ENCODE measurements at regions not wholly inside any gene's neighbourhood (a gene's known extent, or its start where the extent isn't known, plus 50 kb on each side); places are given as distances from the start of the nearest gene placed in this dataset.
A peak's percentile ranks its signal among the peaks of the same experiment; 100 is the strongest.

DNA sequence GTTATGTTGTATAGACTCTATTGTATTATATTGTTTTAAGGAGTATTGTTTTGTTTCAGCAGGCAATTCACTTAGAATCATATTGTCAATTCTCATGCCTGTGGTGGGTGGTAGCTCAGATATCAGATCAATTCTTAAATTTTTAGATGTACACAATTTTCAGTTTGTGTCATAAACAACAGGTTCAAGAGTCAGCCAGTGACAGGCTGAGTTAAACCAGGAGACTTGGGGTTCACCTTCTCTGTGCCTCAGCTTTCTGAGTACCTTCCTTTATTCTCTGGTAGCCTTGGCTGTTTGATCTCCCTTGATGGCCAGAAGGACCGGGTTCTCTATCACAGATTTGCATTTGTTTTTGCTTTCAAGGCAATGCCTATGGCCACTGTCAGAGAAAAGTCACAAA lies 199.9 kb upstream of the KCNMB2 start:
- H3K27ac ChIP-seq = no peak overlapping the region
- no peaks in the 10 kb centered on the region for H3K4me1 ChIP-seq
- no peaks in the 10 kb centered on the region for H3K36me3 ChIP-seq
- intact Hi-C loops (cut with DNase I) = no loop called here
- H3K27me3 ChIP-seq = no peaks in the 10 kb centered on the region
- DNase-seq = no peak
- WGBS, 2 donors = 69 to 72% methylated on average over 1 of the region's 1 CpG
- no peak for TF ChIP-seq POLR2A (IDR thresholded peaks at IDR 0.05)
- TF ChIP-seq, protein P1, sequence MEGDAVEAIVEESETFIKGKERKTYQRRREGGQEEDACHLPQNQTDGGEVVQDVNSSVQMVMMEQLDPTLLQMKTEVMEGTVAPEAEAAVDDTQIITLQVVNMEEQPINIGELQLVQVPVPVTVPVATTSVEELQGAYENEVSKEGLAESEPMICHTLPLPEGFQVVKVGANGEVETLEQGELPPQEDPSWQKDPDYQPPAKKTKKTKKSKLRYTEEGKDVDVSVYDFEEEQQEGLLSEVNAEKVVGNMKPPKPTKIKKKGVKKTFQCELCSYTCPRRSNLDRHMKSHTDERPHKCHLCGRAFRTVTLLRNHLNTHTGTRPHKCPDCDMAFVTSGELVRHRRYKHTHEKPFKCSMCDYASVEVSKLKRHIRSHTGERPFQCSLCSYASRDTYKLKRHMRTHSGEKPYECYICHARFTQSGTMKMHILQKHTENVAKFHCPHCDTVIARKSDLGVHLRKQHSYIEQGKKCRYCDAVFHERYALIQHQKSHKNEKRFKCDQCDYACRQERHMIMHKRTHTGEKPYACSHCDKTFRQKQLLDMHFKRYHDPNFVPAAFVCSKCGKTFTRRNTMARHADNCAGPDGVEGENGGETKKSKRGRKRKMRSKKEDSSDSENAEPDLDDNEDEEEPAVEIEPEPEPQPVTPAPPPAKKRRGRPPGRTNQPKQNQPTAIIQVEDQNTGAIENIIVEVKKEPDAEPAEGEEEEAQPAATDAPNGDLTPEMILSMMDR (IDR thresholded peaks at IDR 0.05) = no peak
- no peak overlapping the region for H3K4me3 ChIP-seq
- no peaks in the 10 kb centered on the region for H3K9me3 ChIP-seq

DNA sequence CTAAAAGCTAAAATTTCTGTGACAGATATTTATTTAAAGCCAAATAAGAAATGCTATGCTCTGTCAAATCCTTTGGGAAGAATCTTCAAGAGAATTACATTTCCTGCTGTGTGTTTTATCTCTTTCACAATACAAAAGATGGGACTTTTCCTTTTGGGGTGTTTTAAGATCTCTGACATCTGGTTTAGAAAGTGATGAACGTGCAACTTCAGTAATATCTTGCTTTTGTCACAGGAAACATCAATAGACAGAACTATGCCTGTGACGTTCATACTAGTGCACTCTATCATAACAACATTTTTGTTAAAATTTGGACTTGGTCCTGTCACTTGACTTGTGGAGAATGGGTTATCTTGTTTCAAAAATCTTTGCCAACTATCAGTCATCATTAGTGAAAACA lies 195.7 kb upstream of the KCNMB2 start:
- no peaks in the 10 kb centered on the region for H3K27me3 ChIP-seq
- intact Hi-C loops (cut with DNase I) = no loop called here
- no peaks in the 10 kb centered on the region for H3K9me3 ChIP-seq
- H3K36me3 ChIP-seq = no peaks in the 10 kb centered on the region
- H3K4me3 ChIP-seq = no peak overlapping the region
- TF ChIP-seq, protein P1 (IDR thresholded peaks at IDR 0.05) = no peak
- TF ChIP-seq POLR2A (IDR thresholded peaks at IDR 0.05) = no peak
- H3K27ac ChIP-seq = no peak overlapping the region
- peaks cover 0 to 27% (median 3%) of the 10 kb centered on the region in 3 donors for H3K4me1 ChIP-seq
- WGBS, 2 donors = 61 to 66% methylated on average over 2 of the region's 2 CpGs
- no peak for DNase-seq

DNA sequence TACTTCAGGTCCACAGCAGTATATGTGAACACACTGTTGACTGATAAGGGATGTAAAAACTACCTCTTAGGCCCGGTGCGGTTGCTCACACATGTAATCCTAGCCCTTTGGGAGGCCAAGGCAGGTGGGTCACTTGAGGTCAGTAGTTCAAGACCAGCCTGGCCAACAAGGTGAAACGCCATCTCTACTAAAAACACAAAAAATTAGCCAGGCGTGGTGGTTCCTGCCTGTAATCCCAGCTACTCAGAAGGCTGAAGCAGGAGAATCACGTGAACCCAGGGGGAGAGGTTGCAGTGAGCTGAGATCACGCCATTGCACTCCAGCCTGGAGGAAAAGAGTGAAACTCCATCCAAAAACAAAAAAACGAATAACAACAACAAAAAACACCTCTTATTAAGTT lies 194.6 kb upstream of the KCNMB2 start:
- H3K4me1 ChIP-seq = peaks cover 0 to 27% (median 3%) of the 10 kb centered on the region in 3 donors
- TF ChIP-seq, protein P1 (IDR thresholded peaks at IDR 0.05) = no peak
- no peak for TF ChIP-seq POLR2A (IDR thresholded peaks at IDR 0.05)
- no peaks in the 10 kb centered on the region for H3K36me3 ChIP-seq
- H3K27ac ChIP-seq = no peak overlapping the region
- H3K9me3 ChIP-seq = no peaks in the 10 kb centered on the region
- intact Hi-C loops (cut with DNase I) = no loop called here
- H3K27me3 ChIP-seq = no peaks in the 10 kb centered on the region
- H3K4me3 ChIP-seq = no peak overlapping the region
- 84 to 89% methylated on average over 6 to 7 of the region's 7 CpGs for WGBS, 2 donors
- DNase-seq = no peak

DNA sequence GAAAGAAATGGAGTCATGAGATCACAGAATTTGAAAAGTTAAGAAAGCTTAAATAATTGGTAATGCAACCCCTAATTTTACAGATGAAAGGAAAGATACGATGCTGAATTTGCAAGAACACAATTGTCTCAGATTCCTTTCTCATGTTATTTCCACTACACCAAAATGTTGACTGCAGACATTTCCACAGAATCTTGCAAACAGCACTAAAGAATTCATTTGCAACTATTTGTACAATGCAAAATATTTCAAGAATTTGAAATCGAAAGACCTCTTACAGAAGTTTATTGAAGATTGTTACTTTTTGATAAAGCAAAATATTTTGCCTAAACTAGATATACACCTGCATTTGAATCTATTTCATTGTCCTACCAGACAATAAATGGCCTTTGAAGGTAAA lies 194.1 kb upstream of the KCNMB2 start:
- WGBS, 2 donors = 76 to 83% methylated on average over 2 of the region's 2 CpGs
- no peaks in the 10 kb centered on the region for H3K9me3 ChIP-seq
- H3K4me1 ChIP-seq = peaks cover 0 to 27% (median 3%) of the 10 kb centered on the region in 3 donors
- H3K36me3 ChIP-seq = no peaks in the 10 kb centered on the region
- H3K27me3 ChIP-seq = no peaks in the 10 kb centered on the region
- DNase-seq = no peak
- TF ChIP-seq, protein P1 (IDR thresholded peaks at IDR 0.05) = no peak
- no peak for TF ChIP-seq POLR2A (IDR thresholded peaks at IDR 0.05)
- no peak overlapping the region for H3K27ac ChIP-seq
- H3K4me3 ChIP-seq = no peak overlapping the region
- intact Hi-C loops (cut with DNase I) = no loop called here

DNA sequence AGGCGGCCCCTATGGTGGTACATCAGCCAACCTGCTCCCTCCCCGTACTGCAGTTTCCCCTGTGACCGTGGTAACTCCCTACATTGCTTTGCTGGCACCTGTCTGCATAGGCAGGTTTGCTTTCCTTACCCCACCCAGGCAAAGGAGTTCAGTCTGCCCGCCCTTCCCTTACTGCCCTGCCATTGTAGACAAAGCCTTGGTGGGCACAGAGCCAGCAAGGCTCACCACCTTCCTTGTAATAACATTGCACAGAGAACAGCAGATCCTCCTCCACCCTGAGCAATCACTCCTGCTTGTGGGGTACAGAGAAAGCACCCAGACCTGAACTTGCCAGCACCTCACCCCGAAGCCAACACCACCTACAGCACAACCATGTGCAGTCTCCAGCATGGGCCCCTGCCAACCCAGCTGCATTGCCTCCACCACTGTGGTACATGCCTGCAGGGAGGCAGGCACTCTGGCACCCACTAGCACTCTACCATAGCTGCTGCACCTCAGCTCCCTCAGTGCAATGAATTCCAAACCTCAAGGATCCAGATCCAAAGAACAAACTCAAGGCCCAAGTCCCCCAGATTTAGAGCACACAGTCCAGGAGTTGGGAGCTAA lies 192.7 kb upstream of the KCNMB2 start:
- no peak for DNase-seq
- 50 to 59% methylated on average over 2 to 5 of the region's 5 CpGs for WGBS, 2 donors
- peaks cover 0 to 27% (median 3%) of the 10 kb centered on the region in 3 donors for H3K4me1 ChIP-seq
- no peaks in the 10 kb centered on the region for H3K9me3 ChIP-seq
- peak overlapping the region in 1 of 4 donors; percentile 41 for H3K27ac ChIP-seq
- H3K27me3 ChIP-seq = no peaks in the 10 kb centered on the region
- no peak overlapping the region for H3K4me3 ChIP-seq
- TF ChIP-seq POLR2A (IDR thresholded peaks at IDR 0.05) = no peak
- TF ChIP-seq, protein P1 (IDR thresholded peaks at IDR 0.05) = no peak
- intact Hi-C loops (cut with DNase I) = no loop called here
- no peaks in the 10 kb centered on the region for H3K36me3 ChIP-seq
